ENCODE measurements at regions not wholly inside any gene's neighbourhood (a gene's known extent, or its start where the extent isn't known, plus 50 kb on each side); places are given as distances from the start of the nearest gene placed in this dataset.

DNA sequence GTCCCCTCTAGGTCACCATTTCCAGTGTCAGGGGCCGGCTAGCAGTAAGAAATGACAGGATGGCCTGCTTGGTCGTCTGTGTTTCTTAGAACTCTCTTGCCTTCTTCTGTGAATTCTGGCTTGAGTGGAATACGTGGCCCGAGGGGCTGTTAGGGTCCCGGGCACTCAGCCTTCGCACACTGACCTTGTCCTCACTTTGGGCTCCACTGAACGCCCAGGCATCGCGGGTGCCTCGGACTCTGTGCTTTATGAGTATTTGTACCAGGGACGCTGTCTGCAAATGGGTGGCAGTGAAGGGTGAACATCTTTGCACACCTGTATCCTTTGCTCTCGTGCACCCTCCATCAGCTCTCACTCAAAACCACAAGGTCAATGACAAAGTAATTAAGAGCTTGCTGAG, 123.4 kb upstream of the ANO1 start:
- no peak for DNase-seq

DNA sequence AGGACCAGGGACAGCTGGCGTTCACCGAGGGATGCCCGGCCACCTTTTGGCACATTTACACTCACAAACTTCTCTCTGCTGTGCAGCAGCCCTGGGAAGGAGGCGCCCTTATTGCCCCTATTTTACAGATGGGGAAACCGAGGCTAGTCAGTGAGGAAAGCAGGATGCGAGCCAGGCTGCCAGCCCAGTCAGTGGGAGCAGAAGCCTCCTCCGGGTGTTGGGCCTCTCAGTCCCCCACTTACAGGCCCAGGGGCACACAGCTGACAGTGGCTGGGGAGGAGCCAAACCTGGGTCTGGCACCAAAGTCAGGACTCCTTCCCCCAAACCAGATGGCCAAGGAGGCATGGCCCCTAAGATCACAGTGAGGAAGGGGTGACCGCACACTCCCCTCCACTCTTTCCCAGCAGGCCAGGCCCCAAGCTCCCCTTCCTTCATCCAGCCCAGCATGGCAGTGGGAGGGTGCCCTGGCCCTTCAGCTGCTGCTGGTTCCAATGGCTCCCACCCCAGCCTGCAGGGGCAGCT, 121.4 kb upstream of the ANO1 start:
- DNase-seq, result no peak

DNA sequence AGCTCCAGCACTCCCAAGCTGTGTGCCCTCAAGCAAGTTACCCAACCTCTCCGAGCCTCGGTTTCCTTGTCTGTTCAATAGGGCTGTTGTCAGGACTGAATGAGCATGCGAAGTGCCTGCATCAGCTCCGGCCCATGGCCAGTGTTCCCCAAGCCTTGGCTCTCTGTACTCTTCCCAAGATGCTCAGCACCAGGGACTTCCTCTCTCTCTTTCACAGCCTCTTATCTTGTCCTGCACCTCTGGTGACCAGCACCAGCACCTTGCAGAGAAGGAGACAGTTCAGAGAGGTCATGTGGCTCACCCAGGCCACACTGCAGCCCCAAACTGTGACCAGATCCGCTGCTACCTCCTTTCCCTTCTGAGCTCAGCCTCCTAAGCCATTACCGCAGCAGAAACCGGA, 120.3 kb upstream of the ANO1 start:
- DNase-seq, result no peak

DNA sequence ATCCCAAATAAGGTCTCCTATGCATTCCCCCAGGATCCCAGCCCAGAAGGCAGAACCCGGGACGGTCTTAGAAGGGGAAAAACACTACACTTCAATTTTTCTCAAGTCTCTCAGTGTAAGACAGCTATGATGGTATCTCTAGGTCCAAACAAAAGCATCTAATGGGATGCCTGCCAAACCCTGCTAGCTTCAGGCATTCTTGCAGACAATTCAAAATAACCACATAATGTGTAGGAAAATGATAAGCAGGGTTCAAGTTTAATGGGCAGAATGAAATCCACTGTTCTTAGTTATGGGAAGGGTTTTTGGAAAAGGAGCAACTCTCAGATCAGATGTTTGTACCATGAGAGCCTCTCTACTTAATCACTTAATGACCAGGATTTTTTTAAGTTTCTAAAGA, 119.8 kb upstream of the ANO1 start:
- no peak for DNase-seq

DNA sequence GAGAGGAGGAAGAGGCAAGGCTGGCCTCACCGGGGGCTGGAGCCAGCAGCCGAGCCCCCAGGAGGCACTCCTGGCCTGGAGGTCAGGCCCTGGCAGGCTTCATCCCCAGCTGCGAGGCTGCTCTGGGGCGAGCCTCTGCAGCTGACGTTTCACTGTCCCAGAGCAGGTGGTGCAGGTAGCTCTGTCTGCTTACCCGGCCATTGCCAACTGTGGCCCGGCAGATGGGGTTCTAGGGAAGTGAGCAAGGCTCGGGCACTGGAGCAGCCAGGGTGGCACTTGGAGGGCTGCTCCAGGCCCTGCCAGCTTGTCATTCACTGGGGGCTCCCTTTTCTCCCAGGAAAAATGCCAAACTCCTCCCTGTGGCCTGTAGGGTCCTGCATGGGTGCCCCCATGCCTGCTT, 118.7 kb upstream of the ANO1 start:
- no peak for DNase-seq

DNA sequence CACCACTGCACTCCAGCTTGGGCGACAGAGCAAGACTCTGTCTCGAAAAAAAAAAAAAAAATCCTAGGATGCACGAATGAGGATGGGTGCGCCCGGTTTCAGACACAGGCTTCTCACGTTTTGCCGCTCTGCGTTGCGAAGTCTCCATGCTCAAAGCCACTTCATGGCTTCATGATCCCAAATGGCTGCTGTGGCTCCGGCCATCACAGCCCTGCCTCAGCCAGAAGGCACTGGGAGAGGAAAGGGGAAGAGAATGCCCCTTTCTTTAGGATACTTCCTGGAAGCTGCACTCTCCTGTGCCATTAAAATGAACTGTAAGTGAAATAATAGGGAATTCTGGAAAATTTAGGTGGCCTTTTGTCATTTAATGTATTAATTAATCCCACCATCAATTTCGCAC, 116.4 kb upstream of the ANO1 start:
- DNase-seq, result no peak

DNA sequence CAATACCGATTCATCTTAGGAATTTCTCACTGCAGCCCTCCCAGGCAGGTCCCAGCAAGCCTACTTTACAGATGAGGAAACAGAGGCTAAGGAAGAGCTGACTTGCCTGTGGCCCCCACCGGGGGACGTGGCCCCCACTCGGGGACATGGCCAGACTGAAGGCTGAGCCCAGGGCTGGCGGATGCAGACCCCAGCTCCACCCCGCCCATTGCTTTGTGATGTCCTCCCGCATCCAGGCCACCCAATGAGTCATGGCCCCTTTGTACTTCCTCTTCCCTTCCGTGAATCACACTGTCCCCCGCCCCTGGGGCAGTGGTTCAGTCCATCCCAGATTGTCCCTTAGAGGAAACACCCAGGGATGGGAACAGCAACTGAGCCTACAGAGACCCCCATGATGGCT, 116.0 kb upstream of the ANO1 start:
- no peak for DNase-seq

DNA sequence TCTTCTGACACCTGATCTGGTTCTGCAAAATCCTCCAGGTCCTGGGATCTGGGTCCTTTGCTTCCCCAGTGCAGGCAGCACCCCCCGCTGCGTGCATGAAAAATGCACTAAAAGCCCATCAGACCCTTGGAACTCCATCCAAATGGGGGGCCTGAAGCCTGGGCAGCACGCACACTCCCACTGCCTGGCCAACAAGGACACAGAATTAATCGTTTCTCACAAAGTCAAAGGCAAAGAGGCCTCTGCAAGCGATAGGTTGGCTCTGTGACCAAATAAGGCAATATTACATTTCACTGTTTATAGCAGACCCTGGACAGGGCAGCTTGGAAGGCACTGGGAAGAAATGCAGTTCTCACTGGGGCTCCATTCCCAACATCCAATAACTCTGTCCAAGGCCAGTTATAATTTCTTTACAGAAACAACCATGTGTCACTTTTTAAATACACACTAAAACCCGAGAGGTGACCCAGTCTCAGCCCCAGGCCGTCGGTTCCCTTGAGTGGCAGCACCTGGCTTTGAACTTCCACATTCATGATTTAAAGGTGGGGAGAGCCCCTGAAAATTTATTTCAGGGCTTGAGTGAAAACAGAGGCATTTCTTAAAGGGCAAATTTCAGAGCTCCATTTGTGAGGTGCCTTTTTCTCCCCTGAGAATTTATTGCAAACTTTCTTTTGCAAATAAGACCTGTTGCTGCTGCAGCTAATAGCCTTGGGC, 114.4 kb upstream of the ANO1 start:
- no peak for DNase-seq

DNA sequence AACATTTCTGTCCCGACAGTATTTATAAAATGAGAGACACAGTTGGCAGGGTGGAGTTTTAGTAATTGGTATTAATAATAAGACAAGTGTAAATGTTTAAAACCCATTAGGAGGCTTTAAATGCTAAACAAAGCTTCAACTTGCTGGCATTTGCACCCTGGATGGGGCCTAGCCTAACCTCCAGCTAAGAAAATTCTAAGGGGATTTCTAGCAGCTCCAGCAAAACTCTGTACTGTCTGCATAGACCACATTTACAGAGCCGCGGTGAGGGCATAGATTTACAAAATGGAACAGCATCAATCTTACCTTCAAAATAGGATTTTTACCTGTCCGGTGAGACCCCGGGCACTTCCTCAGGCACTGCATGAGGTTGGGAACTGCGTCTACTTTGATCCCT, 113.9 kb upstream of the ANO1 start:
- DNase-seq, result no peak

DNA sequence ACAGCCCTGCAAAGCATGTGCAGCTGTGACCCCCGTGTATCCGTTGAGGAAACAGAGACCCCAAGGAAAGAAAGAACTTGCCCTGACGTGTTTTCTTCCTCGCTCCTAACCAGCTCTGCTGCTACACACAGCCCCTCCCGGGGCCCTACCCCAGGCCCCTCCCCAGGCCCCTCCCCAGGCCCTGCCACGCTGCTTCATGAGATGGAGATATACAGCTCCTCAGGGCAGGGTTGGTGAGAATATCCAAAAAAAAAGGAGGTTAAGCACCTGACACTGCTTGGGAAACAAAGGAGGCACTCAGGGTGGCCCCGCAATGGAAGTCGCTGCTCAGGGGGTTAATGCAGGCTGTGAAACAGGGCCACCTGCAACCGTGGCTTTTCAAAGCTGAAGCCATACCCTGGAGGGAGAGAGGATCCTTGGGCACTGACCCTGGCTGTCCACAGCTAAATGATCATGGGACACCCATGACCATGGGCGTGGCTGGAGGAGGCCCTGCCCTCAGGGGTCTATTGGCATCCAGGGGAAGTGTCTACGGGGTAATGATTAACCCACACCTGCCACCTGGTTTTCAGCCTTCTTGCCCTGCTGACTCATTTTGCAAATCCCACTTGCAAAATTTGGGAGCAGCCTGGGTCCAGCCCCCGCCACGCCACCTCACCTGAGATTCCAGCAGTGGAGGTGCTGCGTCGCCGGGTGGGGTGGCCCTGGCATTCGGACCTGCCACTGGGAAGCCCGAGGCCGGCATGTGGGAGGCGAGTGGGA, 112.1 kb upstream of the ANO1 start:
- no peak for DNase-seq

DNA sequence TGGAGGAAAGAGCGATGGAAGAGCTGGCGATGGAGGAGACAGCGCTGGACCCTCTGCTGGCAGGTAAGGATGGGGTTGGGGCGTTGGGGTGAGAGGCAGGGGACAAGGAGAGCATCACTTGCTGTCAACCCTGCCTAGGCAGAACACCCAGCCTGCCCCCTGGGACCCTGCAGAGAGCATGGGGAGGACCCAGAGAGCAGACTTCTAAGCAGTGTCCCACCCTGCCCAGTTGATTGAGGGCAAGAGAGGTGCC, 111.6 kb upstream of the ANO1 start:
- DNase-seq, result no peak

DNA sequence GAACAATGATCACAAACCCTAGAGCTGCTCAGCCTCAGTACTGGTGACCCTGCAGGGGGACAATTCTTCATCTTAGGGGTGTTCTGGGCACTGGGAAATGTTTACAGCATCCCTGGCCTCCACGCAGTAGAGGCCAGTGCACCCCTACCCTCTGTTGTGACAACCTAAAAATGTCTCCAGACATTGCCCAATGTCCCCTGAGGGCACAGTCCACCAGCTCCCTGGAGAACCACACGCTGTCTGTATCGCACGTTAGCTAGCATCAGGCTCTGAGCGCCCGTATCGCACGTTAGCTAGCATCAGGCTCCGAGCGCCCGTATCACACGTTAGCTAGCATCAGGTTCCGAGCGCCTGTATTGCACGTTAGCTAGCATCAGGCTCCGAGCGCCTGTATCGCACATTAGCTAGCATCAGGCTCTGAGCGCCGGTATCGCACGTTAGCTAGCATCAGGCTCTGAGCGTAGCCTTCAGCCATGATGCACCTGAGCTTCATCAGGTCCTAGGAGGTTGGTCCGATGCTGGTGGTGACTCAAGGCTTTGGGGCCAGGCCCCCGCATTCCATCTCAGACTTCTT, 111.1 kb upstream of the ANO1 start:
- DNase-seq, result no peak

DNA sequence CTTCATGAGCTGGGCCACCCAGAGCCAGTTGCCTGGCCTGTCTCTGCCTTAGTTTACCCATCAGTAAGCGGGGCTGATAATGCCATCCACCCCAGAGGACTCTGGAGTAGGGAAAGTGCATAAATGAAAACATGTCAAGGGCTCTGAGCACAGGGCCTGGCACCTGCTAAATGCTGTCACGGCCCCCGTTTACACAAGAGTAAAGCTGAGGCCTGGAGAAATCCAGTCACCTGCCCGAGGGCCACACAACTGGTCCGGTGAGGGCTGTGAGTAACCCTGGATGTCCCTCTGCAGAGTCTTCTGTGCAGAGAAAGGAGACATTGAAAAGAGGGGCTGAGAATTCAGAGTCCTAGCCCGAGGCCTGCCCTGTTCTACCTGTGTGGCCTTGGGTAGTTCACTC, 110.6 kb upstream of the ANO1 start:
- DNase-seq, result no peak

DNA sequence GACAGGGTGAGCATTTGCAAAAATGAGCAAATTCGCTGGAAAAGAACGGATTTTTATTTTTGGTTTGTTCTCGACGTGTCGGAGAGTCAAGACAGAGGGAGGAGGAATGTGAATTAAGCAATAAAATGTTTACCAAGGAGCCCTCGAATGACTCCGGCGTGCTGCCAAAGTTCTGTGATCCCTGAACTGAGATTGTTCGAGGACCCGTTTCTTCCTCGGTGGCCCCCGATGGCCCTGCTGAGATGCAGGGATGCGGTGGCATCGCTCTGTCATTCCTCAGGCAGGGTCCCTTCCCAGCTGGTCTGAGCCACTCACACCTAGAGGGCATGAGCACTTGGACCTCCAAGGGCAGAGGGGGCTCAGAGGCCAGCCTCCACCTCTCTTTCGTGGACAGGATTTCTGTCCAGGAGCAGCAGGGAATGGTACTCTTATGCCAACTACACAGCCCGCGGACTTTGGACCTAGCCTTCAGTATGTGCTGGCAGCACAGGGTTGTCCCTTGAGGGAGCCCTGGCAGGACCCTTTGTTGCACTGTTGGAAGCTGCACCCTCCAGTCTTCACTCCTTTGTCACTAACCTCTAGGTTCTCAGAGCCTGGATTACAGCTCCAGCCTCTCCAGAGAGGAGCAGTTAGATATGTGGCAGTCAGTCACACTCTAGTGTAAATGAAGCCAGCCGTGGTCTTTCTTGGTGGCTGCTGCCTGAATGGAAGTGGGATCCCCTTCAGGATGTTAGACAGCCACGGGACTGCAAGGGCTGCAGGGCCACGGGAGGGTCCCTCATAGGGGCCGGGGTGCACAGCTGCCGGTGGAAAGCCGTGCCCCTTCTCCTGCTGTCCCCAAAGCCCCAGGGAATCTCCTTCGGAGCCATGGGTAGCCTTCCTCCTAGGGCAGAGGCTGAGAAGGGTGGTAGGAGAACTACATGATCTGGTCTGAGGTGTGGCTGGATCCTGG, 109.4 kb upstream of the ANO1 start:
- no peak for DNase-seq

DNA sequence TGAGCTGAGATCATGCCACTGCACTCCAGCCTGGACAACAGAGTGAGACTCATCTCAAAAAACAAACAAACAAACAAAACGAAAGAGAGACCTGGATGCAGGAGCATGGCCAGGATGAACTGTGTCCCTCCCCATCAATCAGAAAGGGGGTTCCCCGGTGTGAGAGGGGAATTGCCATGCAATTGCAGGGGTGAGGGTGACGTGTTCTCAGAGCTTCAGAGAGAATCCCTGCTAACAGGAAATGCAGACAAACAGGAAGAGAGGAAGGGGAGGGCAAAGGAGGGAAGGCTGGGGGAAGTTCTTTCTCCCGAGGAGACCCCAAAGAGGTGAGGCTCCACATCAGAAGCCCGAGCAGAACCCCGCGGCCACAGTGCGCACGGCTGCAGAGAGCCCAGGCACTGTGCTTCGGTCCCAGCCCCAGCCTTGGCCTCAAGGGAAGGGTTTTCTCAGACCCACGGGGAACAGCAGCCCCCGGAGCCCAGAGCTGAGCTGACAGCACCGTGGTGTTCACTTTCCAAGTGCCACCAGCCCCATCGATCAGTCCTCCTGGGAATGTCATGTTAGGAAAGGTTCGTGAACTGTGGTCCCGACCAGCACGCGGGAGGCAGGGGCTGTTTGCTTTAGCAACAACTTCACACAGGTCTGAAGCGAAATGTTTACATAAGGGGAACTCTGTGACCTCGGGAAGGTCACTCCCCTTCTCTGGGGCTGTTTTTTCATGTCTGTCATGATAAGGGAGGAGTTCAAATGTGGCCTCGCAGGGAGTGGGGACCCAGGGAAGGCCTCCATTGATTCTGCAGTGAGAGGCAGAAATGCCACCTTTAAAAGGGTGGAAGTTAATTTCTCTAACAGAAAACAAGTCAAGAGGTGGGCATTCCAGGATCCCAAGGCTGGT, 108.0 kb upstream of the ANO1 start:
- DNase-seq, result no peak

DNA sequence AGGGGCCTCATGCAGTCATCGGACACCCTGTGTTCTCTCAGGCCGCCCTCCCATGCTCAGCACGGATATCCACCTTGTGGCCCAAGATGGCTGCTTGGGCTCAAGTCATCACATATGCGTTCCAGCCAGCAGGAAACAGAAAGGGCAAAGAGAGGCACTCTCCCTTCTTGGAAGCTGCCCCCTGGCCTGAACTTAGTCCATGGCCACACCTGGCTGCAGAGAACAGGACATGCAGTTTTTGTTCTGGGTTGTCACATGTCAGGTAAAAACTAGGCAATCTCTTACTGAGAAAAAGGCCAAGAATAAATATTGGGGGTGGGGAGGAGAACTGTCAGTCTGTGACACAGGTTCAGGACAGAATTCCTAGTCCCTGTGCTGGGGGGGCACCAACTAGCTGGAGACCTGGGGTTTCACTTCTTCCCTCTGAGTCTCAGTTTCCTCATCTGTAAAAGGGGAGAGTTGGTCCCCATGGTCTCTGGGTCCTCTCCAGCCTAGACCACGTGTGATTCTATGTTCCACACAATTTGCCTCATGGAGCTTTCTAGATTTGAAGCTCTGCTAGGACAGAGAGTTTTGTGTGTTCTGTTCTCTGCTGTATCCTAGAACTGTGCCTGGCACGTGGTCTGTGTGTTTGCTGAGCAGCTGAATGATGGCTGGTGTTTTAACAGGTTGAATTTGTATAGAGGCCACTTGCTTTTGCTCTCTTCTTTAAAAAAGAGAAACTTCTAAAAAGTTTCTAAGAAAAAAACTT, 107.2 kb upstream of the ANO1 start:
- no peak for DNase-seq

DNA sequence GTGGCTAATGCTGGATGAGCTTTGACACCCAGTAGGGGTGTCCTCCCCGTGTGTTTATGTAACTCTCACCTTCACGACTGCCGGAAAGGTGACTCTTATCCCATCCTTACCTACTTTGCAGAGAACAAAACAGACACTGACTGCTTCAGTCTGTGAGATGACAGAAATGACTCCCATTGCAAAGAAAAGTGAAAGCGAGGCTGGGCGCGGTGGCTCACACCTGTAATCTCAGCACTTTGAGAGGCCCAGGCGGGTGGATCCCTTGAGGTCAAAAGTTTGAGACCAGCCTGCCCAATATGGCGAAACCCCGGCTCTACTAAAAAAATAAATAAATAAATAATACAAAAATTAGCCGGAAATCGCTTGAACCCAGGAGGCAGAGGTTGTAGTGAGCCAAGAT, 106.4 kb upstream of the ANO1 start:
- no peak for DNase-seq

DNA sequence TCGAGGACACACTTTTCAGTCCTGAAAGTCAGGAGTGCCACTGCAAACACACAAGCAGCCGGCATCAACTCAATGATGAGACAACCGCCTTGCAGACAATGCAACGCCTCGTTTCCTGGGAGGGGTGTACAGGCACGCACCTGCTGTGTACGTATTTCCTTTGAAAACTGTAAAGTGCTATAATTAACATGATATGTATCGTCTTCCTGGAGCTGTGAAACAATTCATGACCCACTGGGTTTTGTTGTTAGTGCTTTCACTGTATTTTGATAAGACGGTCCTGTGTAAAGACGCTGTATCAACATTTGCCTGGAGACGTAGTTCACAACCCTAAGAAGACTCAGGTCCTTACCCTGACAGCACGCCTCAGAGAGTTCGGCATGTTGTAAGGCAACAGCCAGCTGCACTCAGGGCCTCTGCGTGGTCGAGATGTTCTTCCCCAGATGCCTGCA, 105.7 kb upstream of the ANO1 start:
- no peak for DNase-seq

DNA sequence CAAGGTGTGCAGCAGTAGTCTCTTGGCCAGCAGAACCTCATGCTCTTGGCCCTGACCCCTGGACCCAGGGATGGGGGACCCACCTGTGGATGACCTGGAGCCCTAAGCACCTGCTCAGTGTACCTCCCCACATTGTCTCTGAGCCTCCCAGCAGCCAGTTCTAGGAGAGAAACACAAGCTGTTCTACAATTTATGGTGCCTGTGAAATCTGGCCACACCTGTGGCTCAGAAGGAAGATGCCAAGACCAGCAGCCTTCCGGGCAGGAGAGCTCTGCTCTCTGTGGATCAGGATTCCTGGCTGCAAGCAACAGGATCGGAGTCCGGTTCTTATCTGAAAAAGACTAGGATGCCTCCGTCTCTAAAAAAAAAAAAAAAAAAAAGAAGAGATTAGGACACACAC, 103.6 kb upstream of the ANO1 start:
- DNase-seq, result no peak

DNA sequence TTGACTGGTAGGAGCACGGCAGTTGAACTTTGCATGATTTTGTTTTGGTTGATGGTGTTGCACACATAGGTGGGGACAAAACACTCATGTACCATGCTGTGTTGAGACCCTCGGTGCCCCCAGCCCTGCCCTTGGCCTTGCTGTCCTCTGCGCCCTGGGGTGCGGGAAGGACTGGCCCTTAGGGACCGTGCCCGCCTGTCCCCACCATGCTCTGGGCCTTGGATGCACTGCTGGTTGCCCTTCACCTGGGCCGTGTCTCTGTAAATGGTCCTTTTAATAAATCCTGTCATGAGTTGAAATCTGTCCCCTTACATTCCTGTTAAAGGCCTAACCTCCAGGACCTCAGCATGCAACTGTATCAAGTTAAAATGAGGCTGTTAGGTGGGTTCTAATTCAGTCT, 102.3 kb upstream of the ANO1 start:
- no peak for DNase-seq

DNA sequence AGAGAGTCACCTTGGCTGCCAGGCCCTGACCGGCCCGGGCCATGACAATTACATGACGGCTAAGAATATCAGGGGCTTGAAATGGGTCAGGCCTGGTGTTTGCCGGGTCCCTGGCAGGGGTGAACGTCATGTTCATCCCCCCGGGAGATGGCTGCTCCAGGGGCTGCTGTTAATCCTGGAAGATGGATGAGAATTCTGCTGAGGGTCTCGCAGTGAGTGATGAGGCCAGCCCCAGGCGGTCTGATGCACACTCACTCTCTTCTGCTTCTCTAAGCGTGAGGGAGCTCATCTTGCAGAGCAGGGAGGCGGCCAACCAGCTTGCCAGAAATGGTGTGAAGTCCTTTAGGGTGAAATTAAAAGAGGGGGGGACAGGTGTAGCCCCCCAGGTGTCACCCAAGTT, 101.3 kb upstream of the ANO1 start:
- DNase-seq, result no peak

DNA sequence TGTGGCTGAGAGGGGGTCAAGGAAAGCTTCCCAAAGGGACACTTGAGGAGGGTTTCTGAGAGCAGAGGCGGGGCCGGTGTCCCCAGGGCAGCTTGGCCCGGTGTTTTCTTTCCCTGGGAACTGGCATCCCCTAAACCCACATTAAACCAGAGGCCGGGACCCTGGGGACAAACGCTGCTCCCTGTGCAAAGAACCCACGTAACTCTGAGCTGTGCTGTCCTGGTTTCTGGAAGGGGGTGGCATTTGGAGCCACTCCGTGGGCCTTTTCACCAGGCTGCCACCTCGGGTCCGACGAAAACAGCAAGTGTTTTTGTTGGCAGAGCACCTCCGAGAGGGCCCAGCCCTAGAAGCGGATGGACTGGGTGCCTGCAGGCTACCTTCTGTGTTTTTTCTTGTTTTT, 100.2 kb upstream of the ANO1 start:
- no peak for DNase-seq
